K562 (cell line): ENCODE measurements at regions not wholly inside any gene's neighbourhood (a gene's known extent, or its start where the extent isn't known, plus 50 kb on each side); places are given as distances from the start of the nearest gene placed in this dataset.

Experiments
- ARID2 ChIP-seq: fragments of 450-650 bp; IDR thresholded peaks from 2 replicates; pipeline ENCODE4 v1.6.1; 2017; ENCODE audit warnings: antibody characterized with exemption, mild to moderate bottlenecking
- ASH1L ChIP-seq: fragments of 450-650 bp; IDR thresholded peaks from 2 replicates; pipeline ENCODE4 v1.6.1; 2018; ENCODE audit warnings: borderline replicate concordance, mild to moderate bottlenecking, low read depth; ENCODE audit not compliant: partially characterized antibody
- CSDE1 ChIP-seq, 2 experiments: fragments of 450-650 bp; IDR thresholded peaks; 2 replicates each; pipeline ENCODE4 v1.6.1; 2016; ENCODE audit warnings: mild to moderate bottlenecking in 1 of 2
- GATAD2A ChIP-seq: fragments of 450-650 bp; IDR thresholded peaks from 2 replicates; pipeline ENCODE4 v1.6.1; 2017
- HMG20B ChIP-seq: fragments of 250-450 bp; sonication (Bioruptor Pico); IDR thresholded peaks from 2 replicates; pipeline ENCODE4 v1.5.0; 2021; ENCODE audit warnings: mild to moderate bottlenecking
- MGA ChIP-seq: fragments of 450-650 bp; IDR thresholded peaks from 2 replicates; pipeline ENCODE4 v1.6.1; 2016; ENCODE audit warnings: mild to moderate bottlenecking, moderate library complexity
- PHB2 ChIP-seq: fragments of 450-650 bp; IDR thresholded peaks from 2 replicates; pipeline ENCODE4 v1.6.1; 2017; ENCODE audit warnings: low read depth
- ZNF75A ChIP-seq: fragments of 450-650 bp; formaldehyde crosslinking; IDR thresholded peaks from 2 replicates; pipeline ENCODE4 v1.4.0; 2020; ENCODE audit warnings: mild to moderate bottlenecking
- TF ChIP-seq, protein P1 (sequence below): sonication (generic); formaldehyde crosslinking; IDR thresholded peaks from 2 replicates; pipeline ENCODE4 v1.8.0; 2023; ENCODE audit warnings: missing genetic modification reagents, mild to moderate bottlenecking, borderline replicate concordance
- TF ChIP-seq, protein P2 (sequence below): sonication (generic); formaldehyde crosslinking; IDR thresholded peaks from 2 replicates; pipeline ENCODE4 v1.8.0; 2022; ENCODE audit warnings: mild to moderate bottlenecking, missing genetic modification reagents

DNA sequence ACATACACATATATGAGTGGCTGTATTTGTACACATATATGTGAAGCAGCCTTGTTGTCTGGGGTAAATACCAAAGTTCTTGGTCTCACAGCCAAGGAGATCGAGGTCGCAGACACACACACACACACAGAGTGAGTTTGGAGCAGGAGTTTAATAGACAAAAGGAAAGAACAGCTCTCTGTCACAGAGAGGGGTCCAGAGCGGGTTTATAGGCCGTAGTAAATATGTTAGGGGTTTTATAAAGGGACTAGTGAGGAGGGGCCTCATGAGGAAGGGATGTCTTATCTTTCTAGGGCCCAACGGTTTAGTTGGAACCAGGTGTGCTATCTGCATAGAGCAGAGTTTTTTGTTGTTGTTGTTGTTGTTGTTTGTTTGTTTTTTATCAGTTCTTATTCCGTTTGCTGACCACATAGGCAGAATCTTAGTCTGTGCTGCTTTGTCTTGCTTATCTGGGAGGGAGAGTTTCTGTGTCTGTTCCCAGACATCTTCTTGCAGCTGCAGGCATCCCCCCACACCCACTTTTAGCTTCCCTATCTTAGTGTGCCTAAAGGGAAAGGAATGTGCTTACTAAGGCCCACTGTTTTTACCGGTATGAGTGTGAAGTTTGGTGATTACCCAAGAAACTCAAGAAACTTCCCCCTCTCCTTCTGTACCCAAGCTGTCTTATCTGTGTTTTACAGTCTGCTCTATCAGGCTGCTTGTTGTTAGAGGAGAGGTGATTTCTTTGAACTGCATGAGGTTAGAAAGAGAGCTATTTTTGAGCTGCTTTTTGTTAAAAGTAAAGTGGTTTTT is 91.9 kb downstream of the TENT5D start (continued):
- TF ChIP-seq, protein P1, sequence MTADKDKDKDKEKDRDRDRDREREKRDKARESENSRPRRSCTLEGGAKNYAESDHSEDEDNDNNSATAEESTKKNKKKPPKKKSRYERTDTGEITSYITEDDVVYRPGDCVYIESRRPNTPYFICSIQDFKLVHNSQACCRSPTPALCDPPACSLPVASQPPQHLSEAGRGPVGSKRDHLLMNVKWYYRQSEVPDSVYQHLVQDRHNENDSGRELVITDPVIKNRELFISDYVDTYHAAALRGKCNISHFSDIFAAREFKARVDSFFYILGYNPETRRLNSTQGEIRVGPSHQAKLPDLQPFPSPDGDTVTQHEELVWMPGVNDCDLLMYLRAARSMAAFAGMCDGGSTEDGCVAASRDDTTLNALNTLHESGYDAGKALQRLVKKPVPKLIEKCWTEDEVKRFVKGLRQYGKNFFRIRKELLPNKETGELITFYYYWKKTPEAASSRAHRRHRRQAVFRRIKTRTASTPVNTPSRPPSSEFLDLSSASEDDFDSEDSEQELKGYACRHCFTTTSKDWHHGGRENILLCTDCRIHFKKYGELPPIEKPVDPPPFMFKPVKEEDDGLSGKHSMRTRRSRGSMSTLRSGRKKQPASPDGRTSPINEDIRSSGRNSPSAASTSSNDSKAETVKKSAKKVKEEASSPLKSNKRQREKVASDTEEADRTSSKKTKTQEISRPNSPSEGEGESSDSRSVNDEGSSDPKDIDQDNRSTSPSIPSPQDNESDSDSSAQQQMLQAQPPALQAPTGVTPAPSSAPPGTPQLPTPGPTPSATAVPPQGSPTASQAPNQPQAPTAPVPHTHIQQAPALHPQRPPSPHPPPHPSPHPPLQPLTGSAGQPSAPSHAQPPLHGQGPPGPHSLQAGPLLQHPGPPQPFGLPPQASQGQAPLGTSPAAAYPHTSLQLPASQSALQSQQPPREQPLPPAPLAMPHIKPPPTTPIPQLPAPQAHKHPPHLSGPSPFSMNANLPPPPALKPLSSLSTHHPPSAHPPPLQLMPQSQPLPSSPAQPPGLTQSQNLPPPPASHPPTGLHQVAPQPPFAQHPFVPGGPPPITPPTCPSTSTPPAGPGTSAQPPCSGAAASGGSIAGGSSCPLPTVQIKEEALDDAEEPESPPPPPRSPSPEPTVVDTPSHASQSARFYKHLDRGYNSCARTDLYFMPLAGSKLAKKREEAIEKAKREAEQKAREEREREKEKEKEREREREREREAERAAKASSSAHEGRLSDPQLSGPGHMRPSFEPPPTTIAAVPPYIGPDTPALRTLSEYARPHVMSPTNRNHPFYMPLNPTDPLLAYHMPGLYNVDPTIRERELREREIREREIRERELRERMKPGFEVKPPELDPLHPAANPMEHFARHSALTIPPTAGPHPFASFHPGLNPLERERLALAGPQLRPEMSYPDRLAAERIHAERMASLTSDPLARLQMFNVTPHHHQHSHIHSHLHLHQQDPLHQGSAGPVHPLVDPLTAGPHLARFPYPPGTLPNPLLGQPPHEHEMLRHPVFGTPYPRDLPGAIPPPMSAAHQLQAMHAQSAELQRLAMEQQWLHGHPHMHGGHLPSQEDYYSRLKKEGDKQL (CRISPR knock-in tag), result no peak
- no peak for TF ChIP-seq ARID2
- TF ChIP-seq, protein P2, sequence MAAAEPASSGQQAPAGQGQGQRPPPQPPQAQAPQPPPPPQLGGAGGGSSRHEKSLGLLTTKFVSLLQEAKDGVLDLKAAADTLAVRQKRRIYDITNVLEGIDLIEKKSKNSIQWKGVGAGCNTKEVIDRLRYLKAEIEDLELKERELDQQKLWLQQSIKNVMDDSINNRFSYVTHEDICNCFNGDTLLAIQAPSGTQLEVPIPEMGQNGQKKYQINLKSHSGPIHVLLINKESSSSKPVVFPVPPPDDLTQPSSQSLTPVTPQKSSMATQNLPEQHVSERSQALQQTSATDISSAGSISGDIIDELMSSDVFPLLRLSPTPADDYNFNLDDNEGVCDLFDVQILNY, result no peak
- no peak; the same call in none of the 2 replicates for TF ChIP-seq PHB2
- no peak for TF ChIP-seq MGA
- TF ChIP-seq CSDE1 (IDR thresholded peaks at IDR 0.05), result no peak
- TF ChIP-seq HMG20B, result no peak
- TF ChIP-seq ZNF75A, result no peak
- TF ChIP-seq ASH1L, result no peak
- TF ChIP-seq GATAD2A, result 0 out of 2 replicates have a peak, but pooled peaks have one; percentile 20
